GM12891 (cell line): ENCODE measurements at regions not wholly inside any gene's neighbourhood (a gene's known extent, or its start where the extent isn't known, plus 50 kb on each side); places are given as distances from the start of the nearest gene placed in this dataset.

Experiments used
- DNase-seq: peaks from one replicate; pipeline ENCODE4 v3.0.0; 2011; ENCODE audit warnings: low spot score; ENCODE audit not compliant: insufficient read length
- FAIRE-seq: peaks from 2 replicates; lab custom pipeline; 2011; peaks lifted over from hg19 to GRCh38; lab: Jason Lieb, UNC
- PAX5 ChIP-seq: IDR thresholded peaks from 2 replicates; pipeline ENCODE4 v1.6.1; 2011; ENCODE audit warnings: low read length, moderate library complexity, mild to moderate bottlenecking; ENCODE audit not compliant: insufficient read depth, severe bottlenecking
- POLR2A ChIP-seq: IDR thresholded peaks from 2 replicates; pipeline ENCODE4 v1.6.1; 2011; ENCODE audit warnings: low read depth, low read length, control low read depth
- POLR2AphosphoS5 ChIP-seq: IDR thresholded peaks from 2 replicates; pipeline ENCODE4 v1.6.1; 2011; ENCODE audit warnings: low read depth, low read length, control low read depth
- POU2F2 ChIP-seq: IDR thresholded peaks from 2 replicates; pipeline ENCODE4 v1.6.1; 2011; ENCODE audit warnings: low read depth, mild to moderate bottlenecking, control low read depth, low read length, moderate library complexity
- SPI1 ChIP-seq: IDR thresholded peaks from 2 replicates; pipeline ENCODE4 v1.6.1; 2011; ENCODE audit warnings: low read depth, low read length, control low read depth
- TAF1 ChIP-seq: IDR thresholded peaks from 2 replicates; pipeline ENCODE4 v1.6.1; 2011; ENCODE audit warnings: low read depth, low read length, control low read depth

GRCh38 chr2:121944072-121944831 is 188.8 kb downstream of the TSN start:
- FAIRE-seq (no peak), DNase-seq (no peak)
- no peak for TF ChIP-seq POU2F2
- no peak for TF ChIP-seq PAX5
- TF ChIP-seq SPI1: no peak
- TF ChIP-seq TAF1: no peak
- no peak for TF ChIP-seq POLR2AphosphoS5
- TF ChIP-seq POLR2A: no peak

GRCh38 chr2:121947674-121948073 is 192.2 kb downstream of the TSN start:
- DNase-seq (no peak), FAIRE-seq (no peak)
- TF ChIP-seq POLR2A: no peak
- TF ChIP-seq SPI1: no peak
- no peak for TF ChIP-seq POLR2AphosphoS5
- no peak for TF ChIP-seq POU2F2
- TF ChIP-seq TAF1: no peak
- TF ChIP-seq PAX5: no peak

DNA sequence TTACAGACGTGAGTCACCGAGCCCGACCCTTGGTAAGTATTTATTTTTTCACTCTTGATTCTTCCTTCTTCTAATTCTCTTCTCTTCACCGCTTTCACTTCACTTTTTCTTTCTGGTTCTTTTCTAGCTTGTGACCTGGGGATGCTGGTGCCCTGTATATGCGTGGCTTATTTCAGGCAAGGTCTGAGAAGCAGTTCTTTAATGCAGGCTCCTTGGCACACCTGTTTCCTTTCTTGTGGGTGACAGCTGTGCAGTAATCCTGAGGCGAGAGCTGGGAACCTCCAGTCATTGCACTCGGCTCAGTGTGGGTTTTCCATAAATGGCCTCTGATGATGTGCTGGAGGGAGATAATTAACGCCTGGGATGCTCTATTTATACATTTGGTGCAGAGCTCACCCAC is 193.8 kb downstream of the TSN start:
- no peak for TF ChIP-seq SPI1
- TF ChIP-seq PAX5: no peak
- TF ChIP-seq POLR2AphosphoS5: no peak
- no peak for TF ChIP-seq POU2F2
- no peak for TF ChIP-seq POLR2A
- no peak for TF ChIP-seq TAF1
- FAIRE-seq: no peak
- DNase-seq: no peak

- TF ChIP-seq POLR2A: no peak
- TF ChIP-seq POLR2AphosphoS5: no peak
- no peak for TF ChIP-seq POU2F2
- no peak for TF ChIP-seq SPI1
- no peak for TF ChIP-seq PAX5
- TF ChIP-seq TAF1: no peak
- no peak for FAIRE-seq
- DNase-seq: no peak
Observed at GRCh38 chr2:121955426-121955825, 200.0 kb downstream of the TSN start.

GRCh38 chr2:121955872-121956271 is 200.4 kb downstream of the TSN start:
- no peak for DNase-seq
- TF ChIP-seq POLR2A (no peak), POU2F2 (no peak), POLR2AphosphoS5 (no peak)

DNA sequence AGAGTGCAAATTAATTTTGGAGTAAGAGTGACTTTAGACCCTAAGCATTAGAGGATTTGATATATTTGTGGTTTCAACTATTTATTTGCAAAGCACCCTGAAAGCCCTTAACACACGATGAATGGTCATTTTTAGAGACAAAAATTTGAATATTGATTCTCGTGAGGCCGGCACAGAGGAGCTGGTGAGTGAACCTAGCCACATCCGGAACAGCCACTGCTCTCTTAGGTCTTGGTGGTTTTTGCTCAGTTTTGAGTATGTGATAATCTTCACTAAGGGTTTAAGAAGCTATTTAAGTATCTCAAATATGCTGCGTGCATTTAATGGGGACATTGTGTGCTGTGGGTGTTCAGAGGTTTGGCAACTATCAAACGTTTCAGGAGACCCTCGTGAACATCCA is 204.8 kb downstream of the TSN start:
- TF ChIP-seq POU2F2 (no peak), PAX5 (no peak), POLR2A (no peak), SPI1 (no peak)
- peak; percentile 16 for DNase-seq
- no peak for FAIRE-seq

More at GRCh38 chr2:121955872-121956271, 200.4 kb downstream of the TSN start:
- no peak for FAIRE-seq

DNA sequence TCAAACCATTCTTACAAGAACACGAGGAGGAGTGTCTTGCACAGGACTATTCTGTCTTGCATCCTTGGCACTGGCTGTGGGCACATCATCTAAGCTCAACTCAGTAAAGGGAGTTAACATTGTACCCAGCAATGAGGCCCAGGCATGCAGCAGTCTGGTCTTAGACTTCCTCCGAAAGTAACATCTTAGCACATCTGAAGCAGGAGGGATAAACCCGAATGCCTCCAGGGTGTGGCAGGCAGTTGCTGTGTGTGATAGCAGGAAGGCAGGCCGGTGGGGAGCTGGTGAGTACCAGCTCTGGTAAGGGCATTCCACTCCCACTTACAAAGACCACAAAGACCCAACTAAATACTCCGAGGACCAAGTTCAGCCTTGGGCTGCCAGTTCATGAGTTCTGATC is 206.3 kb downstream of the TSN start:
- FAIRE-seq: no peak
- TF ChIP-seq TAF1: no peak
- no peak for TF ChIP-seq POLR2AphosphoS5
- no peak for TF ChIP-seq POLR2A
- TF ChIP-seq PAX5: no peak
- no peak for TF ChIP-seq SPI1
- TF ChIP-seq POU2F2: no peak
- no peak for DNase-seq

GRCh38 chr2:121965661-121966060 is 210.2 kb downstream of the TSN start:
- DNase-seq (no peak), FAIRE-seq (no peak)
- no peak for TF ChIP-seq POU2F2
- no peak for TF ChIP-seq PAX5

GRCh38 chr2:121966663-121967062 is 211.2 kb downstream of the TSN start:
- DNase-seq: no peak
- FAIRE-seq: no peak
- no peak for TF ChIP-seq TAF1
- TF ChIP-seq POU2F2: no peak
- no peak for TF ChIP-seq POLR2A

DNA sequence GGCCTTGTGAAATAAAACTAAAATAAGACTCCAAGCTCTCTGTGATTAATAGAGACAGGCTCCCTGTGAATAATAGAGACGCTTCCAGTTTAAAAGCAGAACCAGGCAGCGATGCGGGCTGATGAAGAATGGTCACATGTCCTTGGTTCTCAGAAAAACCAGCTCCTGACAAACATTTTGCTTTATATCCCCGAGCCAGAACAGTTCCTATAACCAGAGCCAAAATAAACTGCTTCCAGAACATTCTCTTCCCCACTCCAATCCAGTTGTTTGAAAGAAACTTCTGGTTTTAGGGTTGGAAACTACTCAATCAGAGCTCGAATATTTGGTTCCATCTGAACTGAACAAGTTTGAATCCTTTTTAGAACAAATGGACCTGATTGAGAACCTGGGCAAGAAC is 213.7 kb downstream of the TSN start:
- FAIRE-seq: no peak
- TF ChIP-seq POU2F2 (no peak), SPI1 (no peak)
- DNase-seq: no peak
